ENCODE measurements at regions not wholly inside any gene's neighbourhood (a gene's known extent, or its start where the extent isn't known, plus 50 kb on each side); places are given as distances from the start of the nearest gene placed in this dataset.

DNA sequence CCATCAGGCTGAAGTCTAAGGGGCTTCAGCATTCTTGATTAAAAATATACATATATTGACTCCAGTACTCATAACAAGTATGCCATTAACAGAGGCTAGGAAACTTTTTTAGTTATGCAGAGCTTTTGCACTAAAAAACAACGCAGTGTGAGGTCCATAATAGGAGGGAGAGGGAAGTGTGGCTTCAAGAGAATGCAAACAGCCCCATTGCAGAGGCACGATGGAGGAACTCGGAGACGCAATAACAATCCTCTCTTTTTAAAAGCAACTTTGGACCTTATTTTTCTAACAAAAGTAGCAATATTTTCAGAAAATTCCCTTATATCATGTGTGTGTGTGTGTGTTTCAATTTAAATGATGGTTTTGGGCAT, 150.0 kb upstream of the PTCH1 start:
- intact Hi-C loops (cut with DNase I), result no loop called here
- Histone ChIP-seq H3K27ac (no peak overlapping the region), H3K27me3 (no peaks in the 10 kb centered on the region), H3K36me3 (replicated peaks in 1 of 2; ENCODE audit: insufficient read depth in 1 of 2, low read depth in 2 of 2) (no peaks in the 10 kb centered on the region), H3K4me1 (no peaks in the 10 kb centered on the region), H3K9me3 (no peaks in the 10 kb centered on the region), H3K4me3 (no peak overlapping the region)
- ATAC-seq, result peak; percentile 27
- TF ChIP-seq, protein P1, sequence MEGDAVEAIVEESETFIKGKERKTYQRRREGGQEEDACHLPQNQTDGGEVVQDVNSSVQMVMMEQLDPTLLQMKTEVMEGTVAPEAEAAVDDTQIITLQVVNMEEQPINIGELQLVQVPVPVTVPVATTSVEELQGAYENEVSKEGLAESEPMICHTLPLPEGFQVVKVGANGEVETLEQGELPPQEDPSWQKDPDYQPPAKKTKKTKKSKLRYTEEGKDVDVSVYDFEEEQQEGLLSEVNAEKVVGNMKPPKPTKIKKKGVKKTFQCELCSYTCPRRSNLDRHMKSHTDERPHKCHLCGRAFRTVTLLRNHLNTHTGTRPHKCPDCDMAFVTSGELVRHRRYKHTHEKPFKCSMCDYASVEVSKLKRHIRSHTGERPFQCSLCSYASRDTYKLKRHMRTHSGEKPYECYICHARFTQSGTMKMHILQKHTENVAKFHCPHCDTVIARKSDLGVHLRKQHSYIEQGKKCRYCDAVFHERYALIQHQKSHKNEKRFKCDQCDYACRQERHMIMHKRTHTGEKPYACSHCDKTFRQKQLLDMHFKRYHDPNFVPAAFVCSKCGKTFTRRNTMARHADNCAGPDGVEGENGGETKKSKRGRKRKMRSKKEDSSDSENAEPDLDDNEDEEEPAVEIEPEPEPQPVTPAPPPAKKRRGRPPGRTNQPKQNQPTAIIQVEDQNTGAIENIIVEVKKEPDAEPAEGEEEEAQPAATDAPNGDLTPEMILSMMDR (IDR thresholded peaks at IDR 0.05), result no peak
- no peak for TF ChIP-seq POLR2A (IDR thresholded peaks at IDR 0.05)
- no peak for DNase-seq
- 48 to 50% methylated on average over 4 of the region's 4 CpGs for WGBS, 2 donors

- H3K27ac ChIP-seq, result no peak overlapping the region
- no peak overlapping the region for H3K4me3 ChIP-seq
- H3K9me3 ChIP-seq, result no peaks in the 10 kb centered on the region
- no peaks in the 10 kb centered on the region for H3K36me3 ChIP-seq (replicated peaks in 1 of 2; ENCODE audit: insufficient read depth in 1 of 2, low read depth in 2 of 2)
- peak in 1 of 4 donors; percentile 10 for DNase-seq
- no peaks in the 10 kb centered on the region for H3K27me3 ChIP-seq
- TF ChIP-seq, protein P1 (IDR thresholded peaks at IDR 0.05), result no peak
- no peak for TF ChIP-seq POLR2A (IDR thresholded peaks at IDR 0.05)
- ATAC-seq, result peak; percentile 30
- H3K4me1 ChIP-seq, result no peaks in the 10 kb centered on the region
- intact Hi-C loops (cut with DNase I), result no loop called here
- 72 to 76% methylated on average over 13 of the region's 13 CpGs for WGBS, 2 donors
These were observed 149.5 kb upstream of the PTCH1 start for GRCh38 chr9:95666096-95666784.

DNA sequence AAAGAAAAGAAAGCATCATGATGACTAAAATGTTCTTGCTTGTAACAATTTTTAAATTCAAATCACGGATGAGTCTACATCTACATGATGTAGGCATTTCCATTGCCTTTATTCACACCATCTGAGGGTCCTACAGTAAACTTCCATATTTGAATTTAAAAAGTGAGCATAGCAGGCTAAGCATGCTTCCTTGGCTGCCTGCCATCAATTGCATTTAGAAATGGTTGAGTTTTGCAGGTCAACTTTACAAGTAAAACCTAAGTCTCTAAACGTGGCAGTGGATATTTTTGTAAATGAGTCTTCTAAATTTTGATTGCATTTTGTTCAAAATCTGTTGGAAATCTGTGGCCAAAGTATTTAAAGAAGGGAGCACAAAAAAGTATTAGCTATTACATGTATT, 136.5 kb upstream of the PTCH1 start:
- H3K27me3 ChIP-seq, result no peaks in the 10 kb centered on the region
- no peak overlapping the region for H3K27ac ChIP-seq
- WGBS, 2 donors, result 59 to 60% methylated on average over 2 of the region's 2 CpGs
- no peak for TF ChIP-seq POLR2A (IDR thresholded peaks at IDR 0.05)
- TF ChIP-seq, protein P1 (IDR thresholded peaks at IDR 0.05), result no peak
- DNase-seq, result no peak
- H3K9me3 ChIP-seq, result no peaks in the 10 kb centered on the region
- intact Hi-C loops (cut with DNase I), result no loop called here
- H3K4me3 ChIP-seq, result no peak overlapping the region
- ATAC-seq, result no peak
- H3K4me1 ChIP-seq, result no peaks in the 10 kb centered on the region
- no peaks in the 10 kb centered on the region for H3K36me3 ChIP-seq (replicated peaks in 1 of 2; ENCODE audit: insufficient read depth in 1 of 2, low read depth in 2 of 2)

GRCh38 chr9:95650720-95651119, 133.9 kb upstream of the PTCH1 start:
- Histone ChIP-seq H3K36me3 (replicated peaks in 1 of 2; ENCODE audit: insufficient read depth in 1 of 2, low read depth in 2 of 2) (no peaks in the 10 kb centered on the region), H3K4me1 (no peaks in the 10 kb centered on the region), H3K4me3 (no peak overlapping the region), H3K9me3 (no peaks in the 10 kb centered on the region), H3K27me3 (no peaks in the 10 kb centered on the region), H3K27ac (no peak overlapping the region)
- no peak for ATAC-seq
- TF ChIP-seq, protein P1 (IDR thresholded peaks at IDR 0.05), result no peak
- TF ChIP-seq POLR2A (IDR thresholded peaks at IDR 0.05), result no peak
- WGBS, 2 donors, result 59 to 65% methylated on average over 3 of the region's 3 CpGs
- DNase-seq, result no peak
- intact Hi-C loops (cut with DNase I), result no loop called here

DNA sequence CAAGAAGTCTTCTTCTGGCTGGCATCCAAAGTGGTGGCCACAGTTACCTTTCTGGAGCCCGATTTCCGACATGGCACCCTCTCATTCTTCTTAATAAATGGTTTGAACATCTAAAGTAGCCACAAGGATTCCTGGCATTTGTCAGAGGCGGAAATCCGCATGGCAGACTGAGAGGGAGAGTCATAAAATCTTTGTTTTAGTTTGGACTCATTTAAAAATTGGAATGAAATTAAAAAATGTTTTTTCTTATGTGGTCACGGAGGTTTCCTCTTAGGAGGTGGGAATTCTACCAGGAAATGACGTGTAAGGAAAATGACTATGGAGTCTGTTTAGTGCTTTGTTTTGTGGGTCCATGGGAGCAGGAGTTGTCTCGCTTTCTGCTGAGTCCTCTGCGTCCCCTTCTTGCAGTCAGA, 133.0 kb upstream of the PTCH1 start:
- no peaks in the 10 kb centered on the region for H3K36me3 ChIP-seq (replicated peaks in 1 of 2; ENCODE audit: insufficient read depth in 1 of 2, low read depth in 2 of 2)
- WGBS, 2 donors, result 70 to 73% methylated on average over 8 of the region's 8 CpGs
- no peaks in the 10 kb centered on the region for H3K9me3 ChIP-seq
- DNase-seq, result no peak
- H3K27me3 ChIP-seq, result no peaks in the 10 kb centered on the region
- H3K4me3 ChIP-seq, result no peak overlapping the region
- no peak overlapping the region for H3K27ac ChIP-seq
- no peak for TF ChIP-seq POLR2A (IDR thresholded peaks at IDR 0.05)
- TF ChIP-seq, protein P1 (IDR thresholded peaks at IDR 0.05), result no peak
- ATAC-seq, result no peak
- intact Hi-C loops (cut with DNase I), result no loop called here
- no peaks in the 10 kb centered on the region for H3K4me1 ChIP-seq
